Aorta (tissue), 5 donors: ENCODE measurements at regions not wholly inside any gene's neighbourhood (a gene's known extent, or its start where the extent isn't known, plus 50 kb on each side); places are given as distances from the start of the nearest gene placed in this dataset.

ENCODE experiments used
- ATAC-seq: fragments of 200-7000 bp; cut with Tn5 transposase; one replicate; pipeline ENCODE4 v1.9.1; 2022; ENCODE audit warnings: moderate library complexity; ENCODE audit not compliant: low FRiP score
- DNase-seq, 2 donors: peaks; one replicate each; pipeline ENCODE4 v3.0.0-alpha.2; 2020
- H3K27ac ChIP-seq, 2 donors: one replicate each; pipeline ENCODE4 v1.5.1; 2013; ENCODE audit warnings: low read length in 2 of 2, mild to moderate bottlenecking in 2 of 2, moderate library complexity in 2 of 2, control low read depth in 1 of 2, inconsistent platforms in 1 of 2, low read depth in 1 of 2
- H3K27me3 ChIP-seq, 2 donors: one replicate each; pipeline ENCODE4 v1.6.1; 2013; ENCODE audit warnings: control low read depth in 1 of 2, low read length in 1 of 2, mild to moderate bottlenecking in 1 of 2, moderate library complexity in 1 of 2; ENCODE audit not compliant: insufficient read depth in 2 of 2, control insufficient read depth in 1 of 2
- H3K36me3 ChIP-seq, 2 donors: one replicate each; pipeline ENCODE4 v1.6.1; 2013; ENCODE audit warnings: control low read depth in 1 of 2, low read length in 1 of 2, mild to moderate bottlenecking in 1 of 2; ENCODE audit not compliant: insufficient read depth in 2 of 2, control insufficient read depth in 1 of 2
- H3K4me1 ChIP-seq, 2 donors: one replicate each; pipeline ENCODE4 v1.6.1; 2013; ENCODE audit warnings: low read length in 2 of 2, control low read depth in 1 of 2, mild to moderate bottlenecking in 1 of 2, moderate library complexity in 1 of 2; ENCODE audit not compliant: insufficient read depth in 2 of 2, control insufficient read depth in 1 of 2
- H3K4me3 ChIP-seq, 2 donors: one replicate each; pipeline ENCODE4 v1.5.1; 2013; ENCODE audit warnings: low read length in 2 of 2, control low read depth in 1 of 2, mild to moderate bottlenecking in 1 of 2
- H3K9me3 ChIP-seq: one replicate; pipeline ENCODE4 v1.6.1; 2013; ENCODE audit warnings: mild to moderate bottlenecking, low read length; ENCODE audit not compliant: control insufficient read depth
- WGBS, 2 donors: extraction: QIAGEN DNeasy Blood & Tissue Kit; methylation state at CpG; one replicate each; pipeline ENCODE4 v1.1.7; 2013; 5-methylcytosine and 5-hydroxymethylcytosine counted together
- intact Hi-C, 2 donors: fragments of 100-400 bp; cut with DNase I; formaldehyde crosslinking; loops; one replicate each; pipeline versions ENCODE4 v1.14.2 to v1.15.0; 2022
- donor health status: healthy with polysubstance abuse.
- donor health status: Bipolar disorder and iron deficiency.
- donor health status: DM: no; HTN: no; CAD: no.
- donor health status: DM: no; HTN: no; CAD: no.
- donor health status: DM: yes; HTN: yes; CAD: no.

GRCh38 chr15:31228980-31229826, 97.4 kb upstream of the KLF13 start:
- Histone ChIP-seq H3K27me3 (no peaks in the 10 kb centered on the region), H3K36me3 (no peaks in the 10 kb centered on the region), H3K27ac (no peak overlapping the region), H3K4me1 (no peaks in the 10 kb centered on the region), H3K4me3 (no peak overlapping the region), H3K9me3 (no peaks in the 10 kb centered on the region)
- intact Hi-C loops = loop anchor here in 1 of 2 donors (10.0 kb wide), 1 partner anchor 96 kb away; the partner anchor contains the start of gene KLF13
- WGBS, 2 donors = 68 to 71% methylated on average over 8 of the region's 8 CpGs
- ATAC-seq (no peak), DNase-seq (no peak)

DNA sequence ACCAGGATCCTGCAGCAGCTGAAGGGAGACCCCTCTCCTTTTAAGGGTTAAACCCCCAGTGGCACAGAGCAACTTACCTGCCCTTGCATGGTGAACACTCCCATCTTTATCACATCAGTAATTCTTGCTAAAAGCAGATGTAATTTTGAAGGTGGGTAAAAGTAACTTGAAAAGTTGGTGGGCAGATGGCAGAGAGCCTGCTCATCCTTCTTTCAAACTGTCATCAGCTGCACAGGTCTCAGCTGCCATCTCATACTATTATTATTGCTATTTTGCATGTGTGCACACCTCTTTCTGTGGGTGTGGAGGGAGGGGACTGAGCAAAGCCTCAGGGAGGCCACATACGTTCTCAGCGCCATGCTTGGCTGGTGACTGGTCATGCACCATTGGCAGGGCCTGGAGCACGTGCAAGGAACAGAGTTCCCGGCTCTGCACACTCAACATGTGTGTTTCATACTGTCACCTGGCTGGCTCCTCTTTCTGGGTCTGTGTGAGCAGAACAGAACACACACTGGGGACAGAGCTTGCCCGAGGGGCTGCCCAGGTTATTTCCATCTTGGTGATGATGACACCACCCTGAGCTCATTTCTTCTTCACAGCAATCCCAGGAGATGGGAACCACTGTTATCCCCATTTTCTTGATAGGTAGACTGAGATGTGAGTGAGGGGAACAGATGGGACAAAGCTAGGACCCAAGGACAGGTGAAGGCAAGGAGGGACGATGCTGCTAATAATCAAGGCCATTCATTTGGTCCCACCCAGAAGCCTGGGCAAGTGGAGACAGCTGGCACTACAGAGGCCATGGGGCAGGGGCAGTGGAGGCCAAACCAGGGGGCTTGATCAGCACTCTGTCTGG, 95.8 kb upstream of the KLF13 start:
- no peaks in the 10 kb centered on the region for H3K36me3 ChIP-seq
- DNase-seq = no peak
- H3K27me3 ChIP-seq = no peaks in the 10 kb centered on the region
- H3K27ac ChIP-seq = no peak overlapping the region
- no peak overlapping the region for H3K4me3 ChIP-seq
- H3K4me1 ChIP-seq = no peaks in the 10 kb centered on the region
- H3K9me3 ChIP-seq = no peaks in the 10 kb centered on the region
- WGBS, 2 donors = 91% methylated on average over 6 of the region's 6 CpGs
- no peak for ATAC-seq
- intact Hi-C loops = no loop called here

DNA sequence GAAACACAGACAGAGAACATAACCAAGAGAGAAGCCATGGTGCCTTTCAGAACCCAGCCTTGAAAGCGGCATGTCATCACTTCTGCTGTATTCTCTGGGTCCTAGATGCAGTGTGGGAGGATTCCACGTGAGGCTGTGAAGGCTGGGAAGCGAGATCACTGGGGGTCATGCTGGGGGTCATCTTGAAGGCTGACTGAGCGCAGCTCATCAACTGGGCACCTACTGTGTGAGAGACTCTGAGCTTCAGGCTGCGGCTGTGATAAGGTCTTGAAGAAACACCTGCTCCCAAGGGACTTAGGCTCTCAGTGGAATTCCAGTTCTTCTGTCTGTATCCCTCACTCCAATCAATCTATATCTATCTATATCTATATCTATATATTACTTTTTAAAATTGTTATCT, 91.8 kb upstream of the KLF13 start:
- H3K4me3 ChIP-seq = no peak overlapping the region
- 78 to 79% methylated on average over 5 of the region's 5 CpGs for WGBS, 2 donors
- H3K9me3 ChIP-seq = no peaks in the 10 kb centered on the region
- H3K27me3 ChIP-seq = no peaks in the 10 kb centered on the region
- DNase-seq (no peak), ATAC-seq (no peak)
- H3K36me3 ChIP-seq = no peaks in the 10 kb centered on the region
- H3K4me1 ChIP-seq = no peaks in the 10 kb centered on the region
- intact Hi-C loops = no loop called here
- no peak overlapping the region for H3K27ac ChIP-seq

GRCh38 chr15:31235311-31236183, 91.1 kb upstream of the KLF13 start:
- Histone ChIP-seq H3K27ac (peak overlapping the region in 1 of 2 donors; percentile 13), H3K27me3 (no peaks in the 10 kb centered on the region), H3K4me3 (no peak overlapping the region), H3K36me3 (no peaks in the 10 kb centered on the region), H3K9me3 (no peaks in the 10 kb centered on the region), H3K4me1 (no peaks in the 10 kb centered on the region)
- ATAC-seq = no peak
- no peak for DNase-seq
- intact Hi-C loops = loop anchor here in 1 of 2 donors (2.0 kb wide), 1 partner anchor 19 kb away; no protein-coding TSS in a partner anchor
- WGBS, 2 donors = 70 to 75% methylated on average over 20 of the region's 20 CpGs

GRCh38 chr15:31236184-31237042, 90.2 kb upstream of the KLF13 start:
- ATAC-seq (peak; percentile 93), DNase-seq (peak; percentile 78 to 85)
- Histone ChIP-seq H3K36me3 (no peaks in the 10 kb centered on the region), H3K9me3 (no peaks in the 10 kb centered on the region), H3K27me3 (no peaks in the 10 kb centered on the region), H3K4me3 (no peak overlapping the region), H3K4me1 (no peaks in the 10 kb centered on the region), H3K27ac (peak overlapping the region in 1 of 2 donors; percentile 28)
- 13 to 14% methylated on average over 19 of the region's 19 CpGs for WGBS, 2 donors
- intact Hi-C loops = loop anchor here in 1 of 2 donors (2.0 kb wide), 1 partner anchor 20 kb away; no protein-coding TSS in a partner anchor

DNA sequence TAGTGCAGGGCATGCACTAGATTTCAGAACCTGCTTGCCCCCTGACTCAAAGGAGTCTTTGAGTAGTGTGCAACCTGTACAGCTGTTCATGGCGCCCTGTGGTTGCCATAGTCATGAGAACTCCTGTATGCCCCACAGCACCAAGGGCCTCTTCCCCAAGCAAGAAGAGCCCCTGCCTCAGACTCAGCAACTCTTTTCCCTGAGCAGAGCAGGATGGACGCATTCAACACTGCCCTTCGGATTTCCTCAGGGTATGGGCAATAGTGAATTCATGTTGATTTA, 89.7 kb upstream of the KLF13 start:
- no peaks in the 10 kb centered on the region for H3K9me3 ChIP-seq
- 86 to 93% methylated on average over 3 of the region's 3 CpGs for WGBS, 2 donors
- intact Hi-C loops = loop anchor here in 1 of 2 donors (2.0 kb wide), 1 partner anchor 20 kb away; no protein-coding TSS in a partner anchor
- no peak overlapping the region for H3K4me3 ChIP-seq
- no peak overlapping the region for H3K27ac ChIP-seq
- H3K4me1 ChIP-seq = no peaks in the 10 kb centered on the region
- H3K27me3 ChIP-seq = no peaks in the 10 kb centered on the region
- DNase-seq = no peak
- ATAC-seq = no peak
- no peaks in the 10 kb centered on the region for H3K36me3 ChIP-seq

DNA sequence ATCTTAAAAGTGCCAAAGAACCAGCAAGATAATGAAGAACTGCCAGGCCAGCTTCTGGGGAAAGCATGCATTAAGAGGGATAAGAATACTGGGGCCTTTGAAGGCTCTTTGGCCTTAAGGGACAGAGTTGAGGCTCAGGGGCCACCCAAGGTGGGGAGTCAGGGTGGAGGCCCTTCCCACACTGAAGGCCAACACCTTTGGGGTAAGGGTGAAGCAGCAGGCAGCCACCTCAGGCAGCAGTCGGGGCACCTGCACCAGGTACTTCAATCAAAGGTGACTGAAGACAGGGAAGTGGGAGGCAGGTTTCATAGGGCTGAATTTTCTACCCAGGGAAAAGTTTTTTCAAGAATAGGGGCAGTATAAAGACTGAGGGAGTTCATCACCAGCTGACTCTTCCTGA, 87.7 kb upstream of the KLF13 start:
- 85 to 86% methylated on average over 1 of the region's 1 CpG for WGBS, 2 donors
- Histone ChIP-seq H3K36me3 (no peaks in the 10 kb centered on the region), H3K4me3 (no peak overlapping the region), H3K9me3 (no peaks in the 10 kb centered on the region), H3K27ac (no peak overlapping the region), H3K4me1 (no peaks in the 10 kb centered on the region), H3K27me3 (no peaks in the 10 kb centered on the region)
- intact Hi-C loops = no loop called here
- DNase-seq (no peak), ATAC-seq (no peak)

DNA sequence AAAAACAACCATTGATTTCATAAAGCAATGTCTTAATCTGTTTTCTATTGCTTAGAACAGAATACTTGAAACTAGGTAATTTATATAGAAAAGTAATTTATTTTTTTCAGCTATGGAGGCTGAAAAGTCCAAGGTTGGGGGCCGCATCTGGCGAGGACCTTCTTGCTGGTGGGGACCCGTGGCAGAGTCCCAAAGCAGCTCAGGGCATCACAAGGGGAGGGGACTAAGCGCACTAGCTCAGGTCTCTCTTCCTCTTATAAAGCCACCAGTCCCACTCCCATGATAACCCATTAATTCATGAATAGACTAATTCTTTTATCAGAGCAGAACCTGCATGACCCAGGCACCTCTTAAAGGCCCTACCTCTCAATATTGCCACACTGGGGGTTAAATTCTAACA, 87.2 kb upstream of the KLF13 start:
- H3K36me3 ChIP-seq = no peaks in the 10 kb centered on the region
- intact Hi-C loops = no loop called here
- H3K4me3 ChIP-seq = no peak overlapping the region
- H3K9me3 ChIP-seq = no peaks in the 10 kb centered on the region
- H3K27me3 ChIP-seq = no peaks in the 10 kb centered on the region
- no peak for DNase-seq
- 70 to 88% methylated on average over 4 of the region's 4 CpGs for WGBS, 2 donors
- no peak overlapping the region for H3K27ac ChIP-seq
- ATAC-seq = no peak
- H3K4me1 ChIP-seq = no peaks in the 10 kb centered on the region
